ENCODE measurements at regions not wholly inside any gene's neighbourhood (a gene's known extent, or its start where the extent isn't known, plus 50 kb on each side); places are given as distances from the start of the nearest gene placed in this dataset.
A peak's percentile ranks its signal among the peaks of the same experiment; 100 is the strongest.

DNA sequence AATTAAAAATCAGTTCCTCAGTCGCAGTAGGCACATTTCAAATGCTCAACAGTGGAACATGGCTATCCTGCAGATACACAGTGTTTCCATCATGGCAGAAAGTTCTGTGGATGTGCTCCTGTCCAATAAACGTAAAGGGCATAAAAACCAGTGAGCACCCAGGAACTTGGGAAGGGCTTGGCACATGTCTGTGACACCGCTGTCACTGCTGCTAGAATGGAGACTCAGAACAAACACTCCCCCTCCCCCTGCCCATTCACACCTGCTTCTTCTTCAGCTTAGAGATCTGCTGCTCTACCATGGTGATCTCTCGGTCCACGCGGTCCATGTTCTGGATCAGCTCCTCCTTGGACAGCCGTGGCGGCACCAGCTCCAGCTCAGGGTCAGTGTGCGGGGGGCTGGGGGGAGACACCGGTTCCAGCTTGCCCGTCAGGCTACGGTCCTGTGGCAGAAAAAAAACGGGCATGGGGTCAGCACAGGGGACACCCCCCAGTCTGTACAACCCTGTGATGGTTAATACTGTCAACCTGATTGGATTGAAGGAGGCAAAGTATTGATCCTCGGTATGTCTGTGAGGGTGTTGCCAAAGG is 94.6 kb downstream of the NCOR2 start:
- peaks cover 0 to 23% (median 5%) of the 10 kb centered on the region in 11 donors for H3K9me3 ChIP-seq
- peaks cover 0 to 89% (median 43%) of the 10 kb centered on the region in 9 donors for H3K36me3 ChIP-seq
- no peak overlapping the region for H3K4me3 ChIP-seq
- ATAC-seq (no peak), DNase-seq (peak in 1 of 2 donors; percentile 10)
- no peaks in the 10 kb centered on the region for H3K27me3 ChIP-seq
- TF ChIP-seq, protein P1, sequence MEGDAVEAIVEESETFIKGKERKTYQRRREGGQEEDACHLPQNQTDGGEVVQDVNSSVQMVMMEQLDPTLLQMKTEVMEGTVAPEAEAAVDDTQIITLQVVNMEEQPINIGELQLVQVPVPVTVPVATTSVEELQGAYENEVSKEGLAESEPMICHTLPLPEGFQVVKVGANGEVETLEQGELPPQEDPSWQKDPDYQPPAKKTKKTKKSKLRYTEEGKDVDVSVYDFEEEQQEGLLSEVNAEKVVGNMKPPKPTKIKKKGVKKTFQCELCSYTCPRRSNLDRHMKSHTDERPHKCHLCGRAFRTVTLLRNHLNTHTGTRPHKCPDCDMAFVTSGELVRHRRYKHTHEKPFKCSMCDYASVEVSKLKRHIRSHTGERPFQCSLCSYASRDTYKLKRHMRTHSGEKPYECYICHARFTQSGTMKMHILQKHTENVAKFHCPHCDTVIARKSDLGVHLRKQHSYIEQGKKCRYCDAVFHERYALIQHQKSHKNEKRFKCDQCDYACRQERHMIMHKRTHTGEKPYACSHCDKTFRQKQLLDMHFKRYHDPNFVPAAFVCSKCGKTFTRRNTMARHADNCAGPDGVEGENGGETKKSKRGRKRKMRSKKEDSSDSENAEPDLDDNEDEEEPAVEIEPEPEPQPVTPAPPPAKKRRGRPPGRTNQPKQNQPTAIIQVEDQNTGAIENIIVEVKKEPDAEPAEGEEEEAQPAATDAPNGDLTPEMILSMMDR (IDR thresholded peaks at IDR 0.05): no peak
- WGBS, 2 donors: 98% methylated on average over 14 of the region's 14 CpGs
- intact Hi-C loops (cut with DNase I): no loop called here
- H3K4me1 ChIP-seq: peaks cover 0 to 28% (median 10%) of the 10 kb centered on the region in 9 donors
- no peak overlapping the region for H3K27ac ChIP-seq

DNA sequence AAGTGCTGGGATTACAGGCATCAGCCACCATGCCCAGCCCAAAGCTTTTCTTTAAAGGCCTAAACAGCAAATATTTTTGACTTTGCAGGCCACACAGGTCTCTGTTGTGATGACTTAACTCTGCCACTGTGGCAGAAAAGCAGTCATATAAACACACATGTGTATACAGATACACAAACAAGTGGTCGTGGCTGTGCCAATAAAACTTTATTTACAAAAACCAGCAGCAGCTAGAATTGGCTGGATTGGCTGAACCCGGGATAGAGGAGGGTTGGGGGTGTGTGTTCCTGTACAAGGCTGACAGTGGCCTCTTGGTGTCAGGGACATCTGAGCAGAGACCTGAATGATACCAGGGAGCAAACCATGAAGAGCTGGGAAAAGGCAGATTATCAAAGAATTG is 95.6 kb downstream of the NCOR2 start:
- peaks cover 0 to 23% (median 5%) of the 10 kb centered on the region in 11 donors for H3K9me3 ChIP-seq
- H3K27me3 ChIP-seq: no peaks in the 10 kb centered on the region
- no peak overlapping the region for H3K4me3 ChIP-seq
- WGBS, 2 donors: 89 to 95% methylated on average over 2 of the region's 2 CpGs
- peaks cover 0 to 80% (median 35%) of the 10 kb centered on the region in 9 donors for H3K36me3 ChIP-seq
- DNase-seq: no peak
- H3K4me1 ChIP-seq: peaks cover 0 to 24% (median 10%) of the 10 kb centered on the region in 9 donors
- ATAC-seq: no peak
- TF ChIP-seq, protein P1 (IDR thresholded peaks at IDR 0.05): no peak
- no peak overlapping the region for H3K27ac ChIP-seq
- intact Hi-C loops (cut with DNase I): no loop called here

DNA sequence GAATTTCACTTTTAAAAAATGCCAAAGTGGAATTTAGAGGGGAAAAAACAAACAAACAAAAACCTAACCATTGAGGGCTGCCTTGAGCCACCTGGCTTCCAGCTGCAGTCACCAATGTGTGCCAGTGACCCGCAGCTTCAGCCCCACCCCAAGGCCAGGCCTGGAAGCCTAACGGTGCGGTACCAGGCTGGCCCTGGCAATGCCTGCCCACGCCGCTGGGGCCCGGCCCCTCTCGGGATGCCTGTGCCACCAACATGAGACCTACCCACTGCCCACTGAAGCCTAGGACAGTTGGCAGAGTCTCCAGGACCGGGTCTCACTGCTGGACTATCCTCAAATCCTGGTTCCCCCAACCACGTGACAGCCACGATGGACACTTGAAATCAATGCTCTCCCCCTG is 96.6 kb downstream of the NCOR2 start:
- H3K27ac ChIP-seq: no peak overlapping the region
- 96% methylated on average over 10 of the region's 10 CpGs for WGBS, 2 donors
- peaks cover 0 to 23% (median 5%) of the 10 kb centered on the region in 11 donors for H3K9me3 ChIP-seq
- TF ChIP-seq, protein P1 (IDR thresholded peaks at IDR 0.05): no peak
- H3K27me3 ChIP-seq: no peaks in the 10 kb centered on the region
- H3K4me1 ChIP-seq: peaks cover 6 to 29% (median 20%) of the 10 kb centered on the region in 9 donors
- no peak overlapping the region for H3K4me3 ChIP-seq
- DNase-seq (no peak), ATAC-seq (no peak)
- H3K36me3 ChIP-seq: peaks cover 0 to 78% (median 35%) of the 10 kb centered on the region in 9 donors
- intact Hi-C loops (cut with DNase I): no loop called here

DNA sequence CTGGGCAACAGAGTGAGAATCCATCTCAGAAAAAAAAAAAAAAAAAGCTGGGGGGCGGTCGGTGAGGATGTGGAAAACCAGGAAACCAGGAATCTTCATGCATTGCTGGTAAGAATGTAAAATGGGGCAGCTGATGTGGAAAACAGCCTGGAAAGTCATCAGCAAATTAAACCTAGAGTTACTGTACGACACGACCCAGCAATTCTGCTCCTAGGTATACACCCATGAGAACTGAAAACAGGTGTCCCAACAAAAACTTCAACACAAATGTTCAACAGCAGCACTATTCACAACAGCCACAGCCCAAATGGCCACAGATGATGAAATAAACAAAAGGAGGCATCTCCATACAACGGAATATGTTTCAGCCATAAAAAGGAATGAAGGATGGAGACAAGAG is 97.3 kb downstream of the NCOR2 start:
- H3K36me3 ChIP-seq: peaks cover 0 to 78% (median 40%) of the 10 kb centered on the region in 9 donors
- TF ChIP-seq, protein P1 (IDR thresholded peaks at IDR 0.05): no peak
- WGBS, 2 donors: 95 to 100% methylated on average over 5 of the region's 5 CpGs

More for the DNA sequence above, 97.3 kb downstream of the NCOR2 start:
- Histone ChIP-seq H3K4me1 (peaks cover 6 to 28% (median 19%) of the 10 kb centered on the region in 9 donors), H3K4me3 (no peak overlapping the region), H3K27ac (no peak overlapping the region), H3K27me3 (no peaks in the 10 kb centered on the region), H3K9me3 (peaks cover 0 to 26% (median 5%) of the 10 kb centered on the region in 11 donors)
- ATAC-seq (no peak), DNase-seq (no peak)
- intact Hi-C loops (cut with DNase I): no loop called here

All from heart right ventricle (tissue), 16 donors.